Glomerular visceral epithelial cell (primary cell): ENCODE measurements at regions not wholly inside any gene's neighbourhood (a gene's known extent, or its start where the extent isn't known, plus 50 kb on each side); places are given as distances from the start of the nearest gene placed in this dataset.

ENCODE experiments used
- DNase-seq: peaks from one replicate; pipeline ENCODE4 v3.0.0-alpha.2; 2016; ENCODE audit errors: extremely low spot score

DNA sequence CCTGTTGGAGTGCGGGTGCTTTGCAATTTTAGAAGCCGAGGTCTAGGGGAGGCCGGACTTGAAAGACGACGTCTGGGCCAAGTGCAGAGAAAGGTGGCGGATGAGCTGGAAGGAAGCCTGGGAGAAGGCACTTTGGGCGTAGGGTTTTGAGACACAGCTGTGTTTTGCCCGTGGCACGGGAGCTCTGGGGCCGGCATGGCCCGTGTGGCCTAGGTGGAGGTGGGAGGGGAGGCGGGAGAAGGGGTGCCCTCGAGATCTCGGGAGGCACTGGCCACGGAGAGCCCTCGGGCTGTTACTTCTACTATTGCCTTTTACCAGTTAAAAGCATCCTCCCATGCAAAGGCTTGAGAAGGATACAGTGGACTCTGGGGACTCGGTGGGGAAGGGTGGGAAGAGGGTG lies 161.9 kb downstream of the FOXL1 start:
- no peak for DNase-seq

DNA sequence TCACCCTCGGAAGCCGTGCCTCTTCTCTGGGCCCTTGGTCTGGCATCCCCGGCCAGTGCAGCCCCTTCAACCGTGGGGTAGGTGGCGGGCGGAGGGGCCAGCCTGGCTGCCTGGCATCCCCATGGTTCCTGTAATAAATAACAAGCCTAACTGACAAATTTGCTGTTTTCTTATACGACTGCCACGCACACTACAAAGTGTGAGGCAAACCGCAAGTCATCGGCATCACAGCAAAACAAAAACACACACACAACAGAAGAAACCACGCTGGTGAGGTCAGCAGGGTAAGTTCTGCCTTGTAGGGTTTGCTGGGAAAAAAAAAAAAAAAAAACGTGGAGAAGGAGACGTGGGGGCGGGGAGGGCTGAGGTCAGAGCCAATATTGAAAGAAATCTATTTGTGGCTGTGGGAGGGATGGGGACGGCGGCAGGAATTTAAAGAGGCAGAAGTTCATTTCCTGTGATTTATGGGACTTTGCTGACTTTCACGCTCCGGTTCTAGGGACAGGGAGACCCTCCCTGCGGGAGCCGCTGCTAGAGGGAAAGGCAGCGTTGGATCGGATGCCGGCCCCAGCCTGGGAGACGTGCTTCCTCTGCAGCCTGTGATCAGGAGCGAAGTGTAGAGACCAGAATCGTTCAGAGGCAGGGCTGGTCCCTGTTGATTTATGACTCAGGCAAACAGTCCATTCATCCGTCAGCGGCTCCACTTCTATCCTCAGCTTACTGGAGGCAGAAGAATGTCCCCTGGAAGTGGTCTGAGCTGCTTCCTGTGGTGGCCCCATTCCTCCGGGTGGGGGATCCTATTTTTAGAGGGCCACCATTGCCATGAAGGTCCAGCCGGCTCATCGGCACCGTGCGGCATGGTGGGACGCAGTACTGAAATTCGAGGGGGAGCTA lies 162.8 kb downstream of the FOXL1 start:
- peak; percentile 81 for DNase-seq

DNA sequence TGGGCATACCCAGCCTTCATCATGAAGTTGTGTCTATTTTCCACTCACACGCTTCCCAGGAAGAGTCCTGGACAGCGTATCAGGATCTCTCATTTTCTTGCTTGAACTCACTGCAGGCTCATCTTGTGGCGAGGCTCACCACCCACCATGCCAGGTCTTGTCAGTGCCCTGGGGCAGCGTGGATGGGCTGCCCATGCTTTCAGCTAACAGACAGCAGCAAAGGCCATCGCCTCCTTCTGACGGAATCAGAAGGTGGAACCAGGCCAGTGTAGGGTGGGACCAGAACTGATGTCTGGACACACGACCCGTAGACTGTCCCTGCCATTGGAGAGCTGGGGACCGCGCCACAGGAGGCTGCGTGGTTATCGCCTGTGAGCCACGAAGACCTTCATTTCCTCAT lies 169.4 kb downstream of the FOXL1 start:
- DNase-seq: no peak

DNA sequence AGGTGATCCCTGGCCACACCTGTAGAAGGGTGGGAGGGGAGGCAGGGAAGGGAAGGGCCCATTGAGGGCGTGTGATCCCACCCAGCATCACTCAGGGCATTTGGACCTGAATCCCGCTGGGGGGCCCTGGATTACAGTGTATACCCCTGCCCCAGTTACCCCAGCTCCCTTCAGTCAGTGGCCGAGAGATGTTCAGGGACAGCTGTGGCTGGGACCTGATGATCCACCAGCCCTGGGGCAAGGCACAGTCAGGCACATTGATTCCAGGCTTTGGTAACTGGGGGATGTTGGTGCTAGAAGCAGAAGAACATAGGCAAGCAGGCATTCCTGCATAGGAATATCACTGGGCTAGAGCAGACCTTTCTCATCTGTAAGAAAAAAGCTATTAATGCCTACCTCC lies 170.3 kb downstream of the FOXL1 start:
- no peak for DNase-seq

DNA sequence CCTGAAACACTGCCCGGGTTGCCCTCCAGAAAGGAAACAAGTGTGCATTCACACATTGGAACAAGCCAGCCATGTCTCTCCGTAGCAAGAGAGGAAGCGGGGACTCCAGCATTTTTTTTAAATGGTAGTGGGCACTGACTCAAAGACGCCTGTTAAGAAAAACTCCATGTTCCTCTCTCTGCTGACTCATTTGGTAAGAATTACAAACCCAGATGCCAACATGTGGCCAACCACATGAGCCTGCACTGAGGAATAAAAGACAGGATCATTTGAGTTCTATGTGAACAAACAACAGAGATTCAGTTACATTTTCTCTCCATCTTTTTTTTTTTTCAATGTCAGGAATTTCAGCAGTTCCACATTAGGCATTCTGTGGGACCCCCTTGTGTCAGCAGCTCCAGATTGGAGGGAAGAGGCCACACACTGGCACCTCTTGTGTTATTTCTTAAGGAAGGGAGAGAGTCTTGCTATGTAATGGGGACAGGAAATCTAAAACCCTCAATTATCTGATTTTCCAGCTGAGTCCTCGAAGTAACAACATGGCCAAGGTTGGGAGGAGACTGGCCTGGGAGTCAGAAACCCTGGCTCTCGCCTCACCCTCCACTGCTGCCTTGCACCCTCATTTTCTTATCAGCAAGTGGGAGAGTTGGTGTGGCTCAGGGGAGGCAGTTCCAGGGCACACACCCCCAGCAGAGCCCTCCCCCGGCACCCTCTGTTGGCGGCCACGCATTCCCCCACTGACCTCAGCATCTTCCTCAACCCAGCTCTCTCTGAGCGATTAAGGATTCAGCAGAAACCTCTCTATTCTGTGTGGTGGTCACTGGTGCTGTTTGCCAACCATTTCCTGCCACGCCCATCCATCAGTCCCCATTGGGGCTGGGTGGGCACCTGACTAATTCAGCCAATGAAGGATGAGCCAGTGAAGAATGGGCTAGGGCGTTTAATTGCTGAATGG lies 173.0 kb downstream of the FOXL1 start:
- DNase-seq: peak; percentile 83

DNA sequence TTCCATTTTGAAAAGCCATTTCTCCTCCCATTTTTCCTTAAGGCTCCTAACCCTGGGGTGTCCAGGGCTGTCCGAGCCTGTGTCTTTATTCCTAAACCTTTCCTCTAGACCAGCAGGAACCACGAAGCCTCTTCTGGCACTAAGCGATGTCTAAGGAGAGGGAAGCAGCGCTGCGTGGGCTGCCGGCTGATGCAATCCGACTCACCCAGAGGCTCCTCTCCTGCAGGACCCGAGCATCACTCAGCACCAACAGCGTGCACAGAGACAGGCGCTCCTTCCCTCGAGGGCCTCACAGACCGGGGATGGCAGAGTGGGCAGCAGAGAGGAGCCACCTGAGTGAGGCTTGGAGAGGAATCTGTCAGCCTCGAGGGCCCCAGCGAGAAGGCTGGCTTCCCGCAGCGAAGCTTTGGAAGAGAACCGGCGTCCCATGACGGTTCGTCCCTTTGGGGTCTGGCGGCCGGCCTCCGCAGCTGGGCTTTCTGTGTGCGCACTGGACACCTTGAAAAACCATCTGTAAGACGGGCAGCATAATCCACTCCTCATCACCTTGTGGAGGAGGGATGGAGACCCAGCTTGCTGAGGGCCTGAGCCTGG lies 174.3 kb downstream of the FOXL1 start:
- no peak for DNase-seq

GRCh38 chr16:86753399-86753798 lies 175.1 kb downstream of the FOXL1 start:
- no peak for DNase-seq

DNA sequence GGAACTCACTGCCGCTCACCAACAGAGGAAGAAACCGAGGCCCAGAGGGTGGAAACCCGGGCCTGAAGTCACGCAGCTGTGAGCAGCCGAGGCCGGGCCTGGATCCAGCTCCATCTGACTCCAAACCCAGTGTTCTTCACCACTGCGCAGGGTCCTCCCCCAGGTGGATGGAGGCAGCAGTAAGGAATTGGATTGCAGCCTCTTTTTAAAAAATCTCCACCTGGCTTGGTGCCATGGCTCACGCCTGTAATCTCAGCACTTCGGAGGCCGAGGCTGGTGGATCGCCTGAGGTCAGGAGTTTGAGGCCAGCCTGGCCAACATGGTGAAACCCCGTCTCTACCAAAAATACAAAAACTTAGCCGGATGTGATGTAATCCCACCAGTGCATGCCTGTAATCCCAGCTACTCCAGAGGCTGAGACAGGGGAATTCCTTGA lies 177.2 kb downstream of the FOXL1 start:
- DNase-seq: no peak

- DNase-seq: no peak
Observed at GRCh38 chr16:86756882-86757703, 178.7 kb downstream of the FOXL1 start.

GRCh38 chr16:86757704-86758040 lies 179.3 kb downstream of the FOXL1 start:
- DNase-seq: no peak

GRCh38 chr16:86758932-86759331 lies 180.6 kb downstream of the FOXL1 start:
- DNase-seq: no peak

DNA sequence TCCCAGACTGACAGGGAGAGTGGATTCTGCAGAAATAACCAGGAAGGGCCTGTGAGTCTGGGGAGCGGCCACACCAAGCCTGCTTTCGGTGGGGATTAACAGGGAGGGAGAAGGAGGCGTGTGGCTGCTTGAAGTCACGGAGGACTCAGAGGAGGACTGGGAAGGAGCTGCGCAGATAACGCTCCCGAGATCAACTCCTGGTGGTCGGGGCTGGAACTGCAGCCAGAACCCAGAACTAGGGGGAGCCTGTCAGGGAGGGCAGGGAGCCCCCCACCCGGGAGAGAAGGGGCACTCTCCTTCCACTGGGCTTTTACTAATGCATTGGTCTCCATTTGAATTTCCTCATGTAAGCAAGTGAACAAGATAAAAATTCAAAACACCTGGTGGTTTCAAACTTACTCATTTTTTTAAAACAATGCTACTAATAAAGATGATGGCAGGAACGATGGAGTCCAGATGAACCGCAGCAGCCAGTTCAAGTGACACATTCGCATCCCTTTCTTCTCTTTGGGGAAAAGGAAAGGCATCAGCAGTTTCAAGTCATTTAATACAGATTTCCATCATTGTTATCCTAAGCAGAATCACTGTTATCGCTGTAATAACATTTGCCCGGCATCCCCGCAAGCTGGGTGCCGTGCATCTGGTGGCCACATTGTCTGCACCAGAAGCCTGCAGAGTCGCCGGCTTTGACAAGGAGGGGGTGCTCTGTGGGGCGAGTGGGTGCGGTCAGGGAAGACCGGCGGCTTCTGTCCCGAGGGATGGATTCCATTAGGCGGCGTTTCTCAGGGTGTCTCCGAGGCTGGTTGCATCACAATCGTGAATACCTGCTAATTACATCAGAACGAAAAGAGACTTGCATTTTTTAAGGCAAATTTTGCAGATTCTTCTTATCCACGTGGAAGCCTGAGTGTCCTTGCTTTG lies 183.0 kb downstream of the FOXL1 start:
- peak; percentile 43 for DNase-seq

- no peak for DNase-seq
Observed at GRCh38 chr16:86762095-86762494, 183.7 kb downstream of the FOXL1 start.

- no peak for DNase-seq
Observed at GRCh38 chr16:86763819-86764218, 185.5 kb downstream of the FOXL1 start.

DNA sequence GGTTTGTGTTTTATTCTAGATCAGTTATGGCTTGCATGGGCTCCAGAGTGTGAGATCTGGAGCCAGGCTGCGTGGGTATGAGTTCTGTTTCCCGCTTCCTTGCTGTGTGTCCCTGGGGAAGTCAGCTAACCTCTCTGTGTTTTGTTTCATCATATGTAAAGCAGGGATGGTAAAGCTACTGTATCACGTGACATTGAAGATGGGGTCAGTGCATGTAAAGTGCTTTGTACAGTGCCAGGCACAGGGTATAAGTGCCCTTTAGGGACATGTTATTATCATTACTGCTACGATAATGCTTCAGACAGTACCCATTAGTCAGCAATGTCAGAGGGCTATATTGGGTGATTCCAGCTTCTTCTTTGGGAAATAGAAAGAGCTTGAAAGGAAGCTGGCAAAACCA lies 186.2 kb downstream of the FOXL1 start:
- no peak for DNase-seq

- no peak for DNase-seq
Observed at GRCh38 chr16:86765389-86766026, 187.2 kb downstream of the FOXL1 start.

GRCh38 chr16:86766700-86767099 lies 188.4 kb downstream of the FOXL1 start:
- no peak for DNase-seq

- DNase-seq: peak; percentile 70
Observed at GRCh38 chr16:86768228-86768791, 190.0 kb downstream of the FOXL1 start.

- DNase-seq: peak; percentile 89
Observed at GRCh38 chr16:86768999-86769398, 190.7 kb downstream of the FOXL1 start.
